A673 (cell line): ENCODE measurements at regions not wholly inside any gene's neighbourhood (a gene's known extent, or its start where the extent isn't known, plus 50 kb on each side); places are given as distances from the start of the nearest gene placed in this dataset.

ENCODE experiments used
- CTCF ChIP-seq: fragments of 300-800, 200-600 bp; sonication (generic); conservative IDR thresholded peaks from 2 replicates; pipeline ENCODE4 v1.5.1; 2017; ENCODE audit warnings: low read depth, mild to moderate bottlenecking, antibody characterized with exemption, low read length, moderate library complexity, mixed read lengths
- EZH2 ChIP-seq: fragments of 200-600 bp; sonication (generic); IDR thresholded peaks from 2 replicates; pipeline ENCODE4 v1.6.1; 2017; ENCODE audit warnings: borderline replicate concordance, low read depth, mild to moderate bottlenecking, mixed read lengths, antibody characterized with exemption, low read length; ENCODE audit not compliant: poor library complexity, severe bottlenecking

- no peak for TF ChIP-seq EZH2
- TF ChIP-seq CTCF: no peak
These were observed 120.7 kb upstream of the GALNT15 start for GRCh38 chr3:16053794-16054193.
